ENCODE measurements at regions not wholly inside any gene's neighbourhood (a gene's known extent, or its start where the extent isn't known, plus 50 kb on each side); places are given as distances from the start of the nearest gene placed in this dataset.

GRCh38 chr20:11195899-11196558, 522.2 kb upstream of the JAG1 start:
- no peak for TF ChIP-seq YY1 (IDR thresholded peaks at IDR 0.05; ENCODE audit: low read depth, low read length)
- no peak for TF ChIP-seq USF2 (IDR thresholded peaks at IDR 0.05; ENCODE audit: borderline replicate concordance, low read depth, low read length)
- TF ChIP-seq PKNOX1 (IDR thresholded peaks at IDR 0.05): no peak
- TF ChIP-seq MLLT1 (IDR thresholded peaks at IDR 0.05): no peak
- TF ChIP-seq E2F4 (IDR thresholded peaks at IDR 0.05; ENCODE audit: low read depth, low read length): no peak
- TF ChIP-seq CHD2 (IDR thresholded peaks at IDR 0.05; ENCODE audit: borderline replicate concordance, low read depth, low read length): no peak
- no peak for TF ChIP-seq ZNF592 (IDR thresholded peaks at IDR 0.05)

Data from GM12878 (cell line).